CD4-positive, alpha-beta memory T cell (primary cell): ENCODE measurements at regions not wholly inside any gene's neighbourhood (a gene's known extent, or its start where the extent isn't known, plus 50 kb on each side); places are given as distances from the start of the nearest gene placed in this dataset.
A peak's percentile ranks its signal among the peaks of the same experiment; 100 is the strongest.

ENCODE experiments used
- CTCF ChIA-PET: fragments of 350-600 bp; sonication (Branson Sonifier 250); formaldehyde crosslinking; loops from one replicate; lab custom pipeline; 2021; ENCODE audit warnings: inconsistent platforms; ENCODE audit not compliant: partially characterized antibody; lab: Charles Lee
- POLR2A ChIA-PET: fragments of 350-600 bp; sonication (Branson Sonifier 250); formaldehyde crosslinking; loops from one replicate; lab custom pipeline; 2021; ENCODE audit not compliant: partially characterized antibody; lab: Charles Lee
- DNase-seq, 5 donors: peaks; one replicate each; pipeline versions ENCODE4 v3.0.0 to v3.0.0-alpha.2; 2020 to 2022; ENCODE audit warnings: mixed read lengths in 1 of 5
- H3K27ac ChIP-seq: one replicate; pipeline ENCODE4 v1.7.0; 2013; ENCODE audit warnings: low read depth, low read length
- H3K27me3 ChIP-seq: 2 replicates; pipeline ENCODE4 v1.7.0; 2013; ENCODE audit warnings: mild to moderate bottlenecking, low read length, moderate library complexity; ENCODE audit not compliant: insufficient read depth
- H3K36me3 ChIP-seq: 2 replicates; pipeline ENCODE4 v1.7.0; 2013; ENCODE audit warnings: mild to moderate bottlenecking, low read length, moderate library complexity; ENCODE audit not compliant: insufficient read depth
- H3K4me1 ChIP-seq: 2 replicates; pipeline ENCODE4 v1.7.0; 2013; ENCODE audit warnings: mild to moderate bottlenecking, low read length, moderate library complexity; ENCODE audit not compliant: insufficient read depth
- H3K4me3 ChIP-seq, 2 donors: one replicate each; pipeline ENCODE4 v1.7.0; 2013; ENCODE audit warnings: low read length in 2 of 2, mild to moderate bottlenecking in 1 of 2
- H3K9me3 ChIP-seq, 2 donors: one replicate each; pipeline ENCODE4 v1.7.0; 2013; ENCODE audit warnings: low read length in 2 of 2, control low read depth in 1 of 2; ENCODE audit not compliant: control insufficient read depth in 1 of 2
- H3K27ac Mint-ChIP-seq, 7 donors: one replicate each; pipeline ENCODE4 v1.8.0; 2020 to 2021; ENCODE audit warnings: mixed read lengths in 7 of 7, mild to moderate bottlenecking in 6 of 7, inconsistent platforms in 3 of 7, moderate library complexity in 3 of 7
- H3K27me3 Mint-ChIP-seq, 2 donors: one replicate each; pipeline ENCODE4 v1.8.0; 2020 to 2021; ENCODE audit warnings: mixed read lengths in 2 of 2
- H3K36me3 Mint-ChIP-seq, 2 donors: one replicate each; pipeline ENCODE4 v1.8.0; 2020 to 2021; ENCODE audit warnings: mixed read lengths in 2 of 2, inconsistent platforms in 1 of 2, mild to moderate bottlenecking in 1 of 2
- H3K4me1 Mint-ChIP-seq, 4 donors: one replicate each; pipeline ENCODE4 v1.8.0; 2020 to 2021; ENCODE audit warnings: mixed read lengths in 4 of 4, mild to moderate bottlenecking in 1 of 4
- H3K4me3 Mint-ChIP-seq, 8 donors: one replicate each; pipeline ENCODE4 v1.8.0; 2020 to 2021; ENCODE audit warnings: mixed read lengths in 8 of 8, mild to moderate bottlenecking in 7 of 8, moderate library complexity in 6 of 8, inconsistent platforms in 3 of 8
- H3K9me3 Mint-ChIP-seq, 8 donors: one replicate each; pipeline ENCODE4 v1.8.0; 2020 to 2021; ENCODE audit warnings: mixed read lengths in 8 of 8, mild to moderate bottlenecking in 5 of 8, inconsistent platforms in 3 of 8, moderate library complexity in 1 of 8
- intact Hi-C: fragments of 100-400 bp; cut with micrococcal nuclease; formaldehyde crosslinking; loops from one replicate; pipeline ENCODE4 v1.15.1; 2023

GRCh38 chr6:156658966-156659821 is 118.0 kb upstream of the ARID1B start:
- H3K4me1 Mint-ChIP-seq, result peaks cover 11 to 15% (median 13%) of the 10 kb centered on the region in 4 donors
- H3K27me3 Mint-ChIP-seq, result peaks cover 6 to 11% of the 10 kb centered on the region in 2 donors
- H3K9me3 Mint-ChIP-seq, result peaks cover 0 to 4% (median 0%) of the 10 kb centered on the region in 8 donors
- no peaks in the 10 kb centered on the region for H3K27me3 ChIP-seq
- CTCF ChIA-PET, result interaction anchor here (1.1 kb wide), 1 partner anchor 167 kb away, joined by 3 read pairs; no protein-coding TSS in a partner anchor
- no peaks in the 10 kb centered on the region for H3K36me3 ChIP-seq
- H3K36me3 Mint-ChIP-seq, result no peaks in the 10 kb centered on the region
- no peak overlapping the region for H3K27ac ChIP-seq
- peak overlapping the region in 2 of 8 donors; percentile 5 to 26 for H3K4me3 Mint-ChIP-seq
- no peaks in the 10 kb centered on the region for H3K9me3 ChIP-seq
- H3K27ac Mint-ChIP-seq, result peak overlapping the region in 1 of 7 donors; percentile 47
- no peak overlapping the region for H3K4me3 ChIP-seq
- POLR2A ChIA-PET, result interaction anchor here (0.6 to 0.9 kb wide), 2 partner anchors 121 to 379 kb away, joined by 3 read pairs; no protein-coding TSS in a partner anchor
- peak in 1 of 5 donors; percentile 4 for DNase-seq
- intact Hi-C loops, result no loop called here
- H3K4me1 ChIP-seq, result no peaks in the 10 kb centered on the region

GRCh38 chr6:156658186-156658965 is 118.8 kb upstream of the ARID1B start:
- Mint-ChIP-seq H3K4me3 (no peak overlapping the region), H3K36me3 (no peaks in the 10 kb centered on the region), H3K9me3 (peaks cover 0 to 4% (median 0%) of the 10 kb centered on the region in 8 donors), H3K27me3 (peaks cover 6 to 13% of the 10 kb centered on the region in 2 donors), H3K4me1 (peaks cover 11 to 15% (median 13%) of the 10 kb centered on the region in 4 donors), H3K27ac (no peak overlapping the region)
- H3K36me3 ChIP-seq, result no peaks in the 10 kb centered on the region
- no peaks in the 10 kb centered on the region for H3K9me3 ChIP-seq
- intact Hi-C loops, result no loop called here
- no peak for DNase-seq
- H3K4me3 ChIP-seq, result no peak overlapping the region
- no peaks in the 10 kb centered on the region for H3K27me3 ChIP-seq
- no peaks in the 10 kb centered on the region for H3K4me1 ChIP-seq
- no peak overlapping the region for H3K27ac ChIP-seq
- CTCF ChIA-PET, result interaction anchor here (1.1 kb wide), 1 partner anchor 168 kb away, joined by 3 read pairs; no protein-coding TSS in a partner anchor
- POLR2A ChIA-PET, result interaction anchor here (0.6 to 0.9 kb wide), 2 partner anchors 122 to 379 kb away, joined by 3 read pairs; no protein-coding TSS in a partner anchor

- Histone ChIP-seq H3K36me3 (no peaks in the 10 kb centered on the region), H3K9me3 (no peaks in the 10 kb centered on the region), H3K4me3 (no peak overlapping the region), H3K4me1 (no peaks in the 10 kb centered on the region), H3K27ac (no peak overlapping the region), H3K27me3 (no peaks in the 10 kb centered on the region)
- ChIA-PET POLR2A (no interaction called here), CTCF (no interaction called here)
- H3K27me3 Mint-ChIP-seq, result peaks cover 10 to 16% of the 10 kb centered on the region in 2 donors
- intact Hi-C loops, result no loop called here
- peaks cover 11 to 15% (median 13%) of the 10 kb centered on the region in 4 donors for H3K4me1 Mint-ChIP-seq
- H3K36me3 Mint-ChIP-seq, result no peaks in the 10 kb centered on the region
- peaks cover 0 to 3% (median 0%) of the 10 kb centered on the region in 8 donors for H3K9me3 Mint-ChIP-seq
- DNase-seq, result no peak
- no peak overlapping the region for H3K27ac Mint-ChIP-seq
- no peak overlapping the region for H3K4me3 Mint-ChIP-seq
Observed at GRCh38 chr6:156657296-156657695, 119.9 kb upstream of the ARID1B start.

GRCh38 chr6:156654919-156655918 is 122.0 kb upstream of the ARID1B start:
- H3K27me3 Mint-ChIP-seq, result peaks cover 8 to 15% of the 10 kb centered on the region in 2 donors
- CTCF ChIA-PET, result interaction anchor here (1.2 kb wide), 1 partner anchor 9 kb away, joined by 4 read pairs; no protein-coding TSS in a partner anchor
- POLR2A ChIA-PET, result no interaction called here
- Histone ChIP-seq H3K27ac (no peak overlapping the region), H3K4me1 (no peaks in the 10 kb centered on the region), H3K9me3 (no peaks in the 10 kb centered on the region), H3K27me3 (no peaks in the 10 kb centered on the region), H3K36me3 (no peaks in the 10 kb centered on the region), H3K4me3 (no peak overlapping the region)
- intact Hi-C loops, result no loop called here
- H3K27ac Mint-ChIP-seq, result peak overlapping the region in 1 of 7 donors; percentile 11
- no peak for DNase-seq
- H3K9me3 Mint-ChIP-seq, result peaks cover 0 to 3% (median 0%) of the 10 kb centered on the region in 8 donors
- H3K4me3 Mint-ChIP-seq, result no peak overlapping the region
- H3K36me3 Mint-ChIP-seq, result no peaks in the 10 kb centered on the region
- peaks cover 7 to 14% (median 11%) of the 10 kb centered on the region in 4 donors for H3K4me1 Mint-ChIP-seq

GRCh38 chr6:156652231-156652750 is 124.9 kb upstream of the ARID1B start:
- Mint-ChIP-seq H3K4me3 (no peak overlapping the region), H3K27ac (no peak overlapping the region), H3K9me3 (peaks cover 0 to 3% (median 0%) of the 10 kb centered on the region in 8 donors), H3K27me3 (peaks cover 5 to 11% of the 10 kb centered on the region in 2 donors), H3K4me1 (peaks cover 5 to 10% (median 8%) of the 10 kb centered on the region in 4 donors), H3K36me3 (no peaks in the 10 kb centered on the region)
- intact Hi-C loops, result no loop called here
- ChIA-PET CTCF (no interaction called here), POLR2A (no interaction called here)
- Histone ChIP-seq H3K4me1 (peaks cover 5% of the 10 kb centered on the region), H3K27ac (no peak overlapping the region), H3K4me3 (no peak overlapping the region), H3K36me3 (no peaks in the 10 kb centered on the region), H3K9me3 (no peaks in the 10 kb centered on the region), H3K27me3 (no peaks in the 10 kb centered on the region)
- no peak for DNase-seq

GRCh38 chr6:156651486-156651885 is 125.7 kb upstream of the ARID1B start:
- Histone ChIP-seq H3K27me3 (no peaks in the 10 kb centered on the region), H3K9me3 (no peaks in the 10 kb centered on the region), H3K4me1 (peaks cover 5% of the 10 kb centered on the region), H3K27ac (no peak overlapping the region), H3K4me3 (no peak overlapping the region), H3K36me3 (no peaks in the 10 kb centered on the region)
- no peaks in the 10 kb centered on the region for H3K36me3 Mint-ChIP-seq
- DNase-seq, result no peak
- peaks cover 8 to 13% (median 10%) of the 10 kb centered on the region in 4 donors for H3K4me1 Mint-ChIP-seq
- H3K27ac Mint-ChIP-seq, result no peak overlapping the region
- ChIA-PET CTCF (no interaction called here), POLR2A (no interaction called here)
- peaks cover 0 to 3% (median 0%) of the 10 kb centered on the region in 8 donors for H3K9me3 Mint-ChIP-seq
- peaks cover 6 to 14% of the 10 kb centered on the region in 2 donors for H3K27me3 Mint-ChIP-seq
- no peak overlapping the region for H3K4me3 Mint-ChIP-seq
- intact Hi-C loops, result no loop called here
